ENCODE measurements at regions not wholly inside any gene's neighbourhood (a gene's known extent, or its start where the extent isn't known, plus 50 kb on each side); places are given as distances from the start of the nearest gene placed in this dataset.

DNA sequence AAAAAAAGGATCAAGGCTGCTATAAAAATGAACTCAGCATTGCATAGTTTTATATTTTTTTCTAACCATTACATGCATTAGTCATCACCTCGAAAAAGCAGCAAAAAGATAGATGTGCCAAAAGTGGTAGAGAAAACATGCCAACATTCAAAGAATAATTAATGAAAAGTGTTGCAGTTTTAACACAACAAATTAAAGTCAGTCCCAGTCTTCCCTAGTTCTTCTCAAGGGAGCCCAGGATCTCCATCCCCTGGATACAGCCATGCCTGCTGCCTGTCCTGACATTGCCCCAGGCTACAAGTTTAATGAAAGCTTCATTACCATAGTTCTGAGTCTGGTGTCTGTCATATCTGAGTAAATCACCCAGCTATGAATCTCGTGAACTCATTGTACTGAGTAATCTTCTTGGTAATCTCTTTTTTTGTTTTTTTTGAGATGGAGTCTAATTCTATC lies 116.6 kb upstream of the KLF12 start:
- no peak overlapping the region for H3K27ac ChIP-seq (ENCODE audit: insufficient read depth, low read length)
- H4K20me1 ChIP-seq (ENCODE audit: control insufficient read depth, extremely low read depth, insufficient read depth, low read length): no peaks in the 10 kb centered on the region
- peaks cover 4% of the 10 kb centered on the region for H3K4me1 ChIP-seq (ENCODE audit: control insufficient read depth, extremely low read depth, insufficient read depth, low read length)
- no peaks in the 10 kb centered on the region for H3K27me3 ChIP-seq (ENCODE audit: control insufficient read depth, insufficient read depth, low read length)
- no peak overlapping the region for H3K4me2 ChIP-seq (ENCODE audit: extremely low read depth, insufficient read depth, low read length)
- H3K9me3 ChIP-seq (ENCODE audit: control insufficient read depth, insufficient read depth, low read depth, low read length): no peaks in the 10 kb centered on the region
- TF ChIP-seq, protein P1, sequence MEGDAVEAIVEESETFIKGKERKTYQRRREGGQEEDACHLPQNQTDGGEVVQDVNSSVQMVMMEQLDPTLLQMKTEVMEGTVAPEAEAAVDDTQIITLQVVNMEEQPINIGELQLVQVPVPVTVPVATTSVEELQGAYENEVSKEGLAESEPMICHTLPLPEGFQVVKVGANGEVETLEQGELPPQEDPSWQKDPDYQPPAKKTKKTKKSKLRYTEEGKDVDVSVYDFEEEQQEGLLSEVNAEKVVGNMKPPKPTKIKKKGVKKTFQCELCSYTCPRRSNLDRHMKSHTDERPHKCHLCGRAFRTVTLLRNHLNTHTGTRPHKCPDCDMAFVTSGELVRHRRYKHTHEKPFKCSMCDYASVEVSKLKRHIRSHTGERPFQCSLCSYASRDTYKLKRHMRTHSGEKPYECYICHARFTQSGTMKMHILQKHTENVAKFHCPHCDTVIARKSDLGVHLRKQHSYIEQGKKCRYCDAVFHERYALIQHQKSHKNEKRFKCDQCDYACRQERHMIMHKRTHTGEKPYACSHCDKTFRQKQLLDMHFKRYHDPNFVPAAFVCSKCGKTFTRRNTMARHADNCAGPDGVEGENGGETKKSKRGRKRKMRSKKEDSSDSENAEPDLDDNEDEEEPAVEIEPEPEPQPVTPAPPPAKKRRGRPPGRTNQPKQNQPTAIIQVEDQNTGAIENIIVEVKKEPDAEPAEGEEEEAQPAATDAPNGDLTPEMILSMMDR (conservative IDR thresholded peaks at IDR 0.05 in 1 of 2, IDR thresholded peaks at IDR 0.05 in 1 of 2; ENCODE audit: low read depth in 1 of 2, low read length in 2 of 2): no peak
- no peak for TF ChIP-seq EZH2 (IDR thresholded peaks at IDR 0.05; ENCODE audit: low read length, missing control alignments)
- DNase-seq (ENCODE audit: low read depth in 2 of 2): peak; percentile 42 to 74
- H3K4me3 ChIP-seq (replicated peaks in 1 of 4; ENCODE audit: control extremely low read depth in 1 of 4, insufficient read depth in 1 of 4, low read depth in 3 of 4, low read length in 4 of 4): no peak overlapping the region
- no peaks in the 10 kb centered on the region for H3K79me2 ChIP-seq (ENCODE audit: control insufficient read depth, insufficient read depth, low read length)
- no peak overlapping the region for H3K9ac ChIP-seq (ENCODE audit: insufficient read depth, low read length)
- H2AFZ ChIP-seq (ENCODE audit: low read length): no peak overlapping the region
- no peaks in the 10 kb centered on the region for H3K36me3 ChIP-seq (ENCODE audit: control insufficient read depth, insufficient read depth, low read length)

DNA sequence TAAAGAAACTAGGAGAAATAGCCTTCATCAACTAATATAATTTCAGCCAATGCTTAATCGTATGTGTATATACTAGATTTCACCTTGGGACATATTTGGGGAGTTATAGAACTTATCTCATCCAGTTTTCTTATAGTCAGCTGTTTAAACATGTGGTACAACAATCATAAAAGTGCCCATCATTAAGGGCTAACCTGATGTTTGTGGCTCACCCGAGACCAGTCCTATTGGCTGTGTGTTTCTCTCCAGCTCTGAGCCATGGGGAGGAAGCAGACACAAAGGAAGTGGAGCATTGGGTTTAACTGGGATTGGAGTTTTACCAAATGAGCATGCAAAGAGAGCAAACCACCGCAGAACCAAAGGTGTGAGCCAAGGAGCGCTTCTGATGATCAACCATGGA lies 114.3 kb upstream of the KLF12 start:
- Histone ChIP-seq H3K79me2 (ENCODE audit: control insufficient read depth, insufficient read depth, low read length) (no peaks in the 10 kb centered on the region), H3K27ac (ENCODE audit: insufficient read depth, low read length) (no peak overlapping the region), H2AFZ (ENCODE audit: low read length) (no peak overlapping the region), H3K4me3 (replicated peaks in 1 of 4; ENCODE audit: control extremely low read depth in 1 of 4, insufficient read depth in 1 of 4, low read depth in 3 of 4, low read length in 4 of 4) (no peak overlapping the region), H3K9me3 (ENCODE audit: control insufficient read depth, insufficient read depth, low read depth, low read length) (no peaks in the 10 kb centered on the region), H3K4me1 (ENCODE audit: control insufficient read depth, extremely low read depth, insufficient read depth, low read length) (peaks cover 4% of the 10 kb centered on the region), H3K36me3 (ENCODE audit: control insufficient read depth, insufficient read depth, low read length) (no peaks in the 10 kb centered on the region), H4K20me1 (ENCODE audit: control insufficient read depth, extremely low read depth, insufficient read depth, low read length) (no peaks in the 10 kb centered on the region), H3K9ac (ENCODE audit: insufficient read depth, low read length) (no peak overlapping the region), H3K4me2 (ENCODE audit: extremely low read depth, insufficient read depth, low read length) (no peak overlapping the region), H3K27me3 (ENCODE audit: control insufficient read depth, insufficient read depth, low read length) (no peaks in the 10 kb centered on the region)
- no peak for DNase-seq (ENCODE audit: low read depth in 2 of 2)
- TF ChIP-seq, protein P1 (conservative IDR thresholded peaks at IDR 0.05 in 1 of 2, IDR thresholded peaks at IDR 0.05 in 1 of 2; ENCODE audit: low read depth in 1 of 2, low read length in 2 of 2): no peak
- no peak for TF ChIP-seq EZH2 (IDR thresholded peaks at IDR 0.05; ENCODE audit: low read length, missing control alignments)

DNA sequence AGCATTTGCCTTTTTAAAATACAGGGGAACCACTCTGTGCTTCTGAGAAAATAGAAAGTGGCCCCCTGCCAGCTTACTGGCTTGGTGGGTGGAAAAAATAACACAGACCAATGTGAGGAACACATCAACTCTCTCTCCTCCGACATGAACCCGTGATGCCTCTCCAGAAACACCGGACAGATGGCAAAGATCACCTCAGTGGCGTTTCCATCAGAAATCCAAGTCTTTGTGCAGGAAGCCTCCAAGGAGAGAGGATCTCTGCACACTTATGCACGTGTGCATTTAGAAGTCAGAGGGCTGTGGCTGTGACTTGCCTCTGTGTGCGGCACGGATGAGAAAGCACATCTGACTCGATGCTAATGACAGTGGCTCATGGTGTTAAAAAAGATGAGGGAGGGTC lies 112.3 kb upstream of the KLF12 start:
- Histone ChIP-seq H3K4me3 (replicated peaks in 1 of 4; ENCODE audit: control extremely low read depth in 1 of 4, insufficient read depth in 1 of 4, low read depth in 3 of 4, low read length in 4 of 4) (no peak overlapping the region), H3K27me3 (ENCODE audit: control insufficient read depth, insufficient read depth, low read length) (no peaks in the 10 kb centered on the region), H3K36me3 (ENCODE audit: control insufficient read depth, insufficient read depth, low read length) (no peaks in the 10 kb centered on the region), H3K4me2 (ENCODE audit: extremely low read depth, insufficient read depth, low read length) (no peak overlapping the region), H4K20me1 (ENCODE audit: control insufficient read depth, extremely low read depth, insufficient read depth, low read length) (no peaks in the 10 kb centered on the region), H3K27ac (ENCODE audit: insufficient read depth, low read length) (no peak overlapping the region), H3K79me2 (ENCODE audit: control insufficient read depth, insufficient read depth, low read length) (no peaks in the 10 kb centered on the region), H3K9me3 (ENCODE audit: control insufficient read depth, insufficient read depth, low read depth, low read length) (no peaks in the 10 kb centered on the region), H3K9ac (ENCODE audit: insufficient read depth, low read length) (no peak overlapping the region), H3K4me1 (ENCODE audit: control insufficient read depth, extremely low read depth, insufficient read depth, low read length) (peaks cover 4% of the 10 kb centered on the region), H2AFZ (ENCODE audit: low read length) (peak overlapping the region; percentile 72)
- DNase-seq (ENCODE audit: low read depth in 2 of 2): peak; percentile 30 to 70
- TF ChIP-seq EZH2 (IDR thresholded peaks at IDR 0.05; ENCODE audit: low read length, missing control alignments): no peak
- TF ChIP-seq, protein P1 (conservative IDR thresholded peaks at IDR 0.05 in 1 of 2, IDR thresholded peaks at IDR 0.05 in 1 of 2; ENCODE audit: low read depth in 1 of 2, low read length in 2 of 2): no peak

All from fibroblast of lung (primary cell).